HG03469 (cell line): ENCODE measurements at regions not wholly inside any gene's neighbourhood (a gene's known extent, or its start where the extent isn't known, plus 50 kb on each side); places are given as distances from the start of the nearest gene placed in this dataset.

ENCODE experiments used
- ATAC-seq: cut with Tn5 transposase; IDR thresholded peaks from one replicate; pipeline ENCODE4 v1.9.1; 2021; ENCODE audit warnings: mild to moderate bottlenecking, moderate library complexity, moderate number of reproducible peaks; ENCODE audit not compliant: unreplicated experiment

- no peak for ATAC-seq
Observed at GRCh38 chr12:124633365-124634362, 66.3 kb upstream of the NCOR2 start.

- no peak for ATAC-seq
Observed at GRCh38 chr12:124632519-124632984, 65.1 kb upstream of the NCOR2 start.

GRCh38 chr12:124631681-124632256 is 64.4 kb upstream of the NCOR2 start:
- ATAC-seq: no peak

- no peak for ATAC-seq
Observed at GRCh38 chr12:124630791-124631313, 63.4 kb upstream of the NCOR2 start.

GRCh38 chr12:124629789-124630480 is 62.5 kb upstream of the NCOR2 start:
- ATAC-seq: no peak

GRCh38 chr12:124629117-124629516 is 61.7 kb upstream of the NCOR2 start:
- ATAC-seq: no peak

- ATAC-seq: no peak
Observed at GRCh38 chr12:124627956-124628355, 60.5 kb upstream of the NCOR2 start.

GRCh38 chr12:124626971-124627411 is 59.6 kb upstream of the NCOR2 start:
- no peak for ATAC-seq

- ATAC-seq: no peak
Observed at GRCh38 chr12:124625867-124626675, 58.7 kb upstream of the NCOR2 start.

- ATAC-seq: no peak
Observed at GRCh38 chr12:124624823-124625222, 57.4 kb upstream of the NCOR2 start.

GRCh38 chr12:124623344-124624035 is 56.1 kb upstream of the NCOR2 start:
- ATAC-seq: no peak

GRCh38 chr12:124622764-124623163 is 55.4 kb upstream of the NCOR2 start:
- ATAC-seq: no peak

GRCh38 chr12:124622331-124622730 is 54.9 kb upstream of the NCOR2 start:
- no peak for ATAC-seq

- ATAC-seq: no peak
Observed at GRCh38 chr12:124621296-124621660, 53.9 kb upstream of the NCOR2 start.

- no peak for ATAC-seq
Observed at GRCh38 chr12:124620606-124621295, 53.3 kb upstream of the NCOR2 start.

GRCh38 chr12:124618291-124618902 is 51.0 kb upstream of the NCOR2 start:
- ATAC-seq: no peak

- no peak for ATAC-seq
Observed at GRCh38 chr12:124617615-124618014, 50.2 kb upstream of the NCOR2 start.
